Fibroblast of villous mesenchyme (primary cell): ENCODE measurements at regions not wholly inside any gene's neighbourhood (a gene's known extent, or its start where the extent isn't known, plus 50 kb on each side); places are given as distances from the start of the nearest gene placed in this dataset.
"Not testable (repeated sequence)": the region's sequence is repeated elsewhere in the genome, so short reads cannot be mapped to it uniquely, and the experiment has no call there.

ENCODE experiments used
- DNase-seq: peaks from one replicate; pipeline ENCODE4 v3.0.0-alpha.2; 2010; ENCODE audit warnings: low read depth
- H3K4me3 ChIP-seq: 2 replicates; pipeline ENCODE4 v1.5.1; 2011; ENCODE audit warnings: low read depth, mild to moderate bottlenecking, low read length
- CTCF ChIP-seq: IDR thresholded peaks from 2 replicates; pipeline ENCODE4 v1.5.1; 2012; ENCODE audit warnings: low read depth, mild to moderate bottlenecking, low read length; ENCODE audit not compliant: insufficient read depth

GRCh38 chr7:113370910-113371309 is 252.6 kb upstream of the SMIM30 start:
- TF ChIP-seq CTCF = no peak
- H3K4me3 ChIP-seq = no peak overlapping the region
- DNase-seq = no peak

GRCh38 chr7:113368256-113368655 is 249.9 kb upstream of the SMIM30 start:
- DNase-seq = no peak
- no peak overlapping the region for H3K4me3 ChIP-seq
- TF ChIP-seq CTCF = no peak

- DNase-seq = no peak
- no peak overlapping the region for H3K4me3 ChIP-seq
- no peak for TF ChIP-seq CTCF
Measured at GRCh38 chr7:113367041-113367586, 248.8 kb upstream of the SMIM30 start.

GRCh38 chr7:113366122-113366521 is 247.8 kb upstream of the SMIM30 start:
- no peak overlapping the region for H3K4me3 ChIP-seq
- TF ChIP-seq CTCF = no peak
- DNase-seq = no peak

- H3K4me3 ChIP-seq = no peak overlapping the region
- no peak for TF ChIP-seq CTCF
- DNase-seq = no peak
Measured at GRCh38 chr7:113349339-113349738, 231.0 kb upstream of the SMIM30 start.

- TF ChIP-seq CTCF = no peak
- DNase-seq = no peak
- H3K4me3 ChIP-seq = no peak overlapping the region
Measured at GRCh38 chr7:113339661-113340060, 221.3 kb upstream of the SMIM30 start.

- no peak for DNase-seq
- no peak for TF ChIP-seq CTCF
- no peak overlapping the region for H3K4me3 ChIP-seq
Measured at GRCh38 chr7:113338071-113338696, 219.8 kb upstream of the SMIM30 start.

GRCh38 chr7:113336838-113337237 is 218.5 kb upstream of the SMIM30 start:
- not testable (repeated sequence) for H3K4me3 ChIP-seq, DNase-seq
